IPS-18a (cell line): ENCODE measurements at regions not wholly inside any gene's neighbourhood (a gene's known extent, or its start where the extent isn't known, plus 50 kb on each side); places are given as distances from the start of the nearest gene placed in this dataset.

Experiments
- H3K27ac ChIP-seq: one replicate; pipeline ENCODE4 v1.5.1; 2013; ENCODE audit warnings: low read length
- H3K27me3 ChIP-seq: one replicate; pipeline ENCODE4 v1.6.1; 2013; ENCODE audit warnings: mild to moderate bottlenecking, low read length; ENCODE audit not compliant: control insufficient read depth, insufficient read depth
- H3K36me3 ChIP-seq: one replicate; pipeline ENCODE4 v1.6.1; 2013; ENCODE audit warnings: low read depth, low read length; ENCODE audit not compliant: control insufficient read depth
- H3K4me1 ChIP-seq: one replicate; pipeline ENCODE4 v1.6.1; 2013; ENCODE audit warnings: low read depth, low read length; ENCODE audit not compliant: control insufficient read depth
- H3K4me3 ChIP-seq: one replicate; pipeline ENCODE4 v1.5.1; 2013; ENCODE audit warnings: low read length
- H3K9ac ChIP-seq: one replicate; pipeline ENCODE4 v1.6.1; 2013; ENCODE audit warnings: mild to moderate bottlenecking, low read length, moderate library complexity
- H3K9me3 ChIP-seq: one replicate; pipeline ENCODE4 v1.6.1; 2013; ENCODE audit warnings: low read depth, low read length; ENCODE audit not compliant: control insufficient read depth

GRCh38 chr7:54129035-54129434 is 413.1 kb upstream of the VSTM2A start:
- no peaks in the 10 kb centered on the region for H3K36me3 ChIP-seq
- no peaks in the 10 kb centered on the region for H3K27me3 ChIP-seq
- H3K9ac ChIP-seq, result no peak overlapping the region

DNA sequence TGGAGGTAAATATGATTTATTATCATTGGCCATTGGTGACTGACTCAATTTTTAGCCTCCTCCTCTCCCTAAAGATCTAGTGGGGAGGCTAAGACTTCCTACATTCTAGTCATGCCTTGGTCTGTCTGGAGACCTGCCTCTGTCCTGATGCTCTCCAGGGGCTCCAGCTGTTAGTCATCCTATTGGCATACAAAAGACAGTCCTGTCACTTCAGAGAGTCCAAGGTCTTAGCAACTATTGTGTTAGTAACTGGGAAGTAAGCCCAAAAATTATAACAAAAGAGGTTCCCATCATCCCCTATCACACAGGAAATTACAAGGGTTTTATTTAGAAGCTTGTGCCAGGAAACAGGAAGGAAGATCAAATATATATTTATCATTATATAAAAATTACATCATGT is 400.6 kb upstream of the VSTM2A start:
- H3K36me3 ChIP-seq, result no peaks in the 10 kb centered on the region
- no peak overlapping the region for H3K4me3 ChIP-seq
- no peaks in the 10 kb centered on the region for H3K27me3 ChIP-seq
- H3K9ac ChIP-seq, result no peak overlapping the region
- H3K27ac ChIP-seq, result no peak overlapping the region
- no peaks in the 10 kb centered on the region for H3K9me3 ChIP-seq
- peaks cover 4% of the 10 kb centered on the region for H3K4me1 ChIP-seq

More at GRCh38 chr7:54129035-54129434, 413.1 kb upstream of the VSTM2A start:
- no peaks in the 10 kb centered on the region for H3K4me1 ChIP-seq
- peaks cover 3% of the 10 kb centered on the region for H3K9me3 ChIP-seq
- no peak overlapping the region for H3K4me3 ChIP-seq
- H3K27ac ChIP-seq, result no peak overlapping the region

GRCh38 chr7:54145716-54146115 is 396.5 kb upstream of the VSTM2A start:
- Histone ChIP-seq H3K27ac (no peak overlapping the region), H3K36me3 (no peaks in the 10 kb centered on the region), H3K27me3 (no peaks in the 10 kb centered on the region), H3K4me1 (peaks cover 4% of the 10 kb centered on the region), H3K9ac (no peak overlapping the region), H3K4me3 (no peak overlapping the region), H3K9me3 (no peaks in the 10 kb centered on the region)

DNA sequence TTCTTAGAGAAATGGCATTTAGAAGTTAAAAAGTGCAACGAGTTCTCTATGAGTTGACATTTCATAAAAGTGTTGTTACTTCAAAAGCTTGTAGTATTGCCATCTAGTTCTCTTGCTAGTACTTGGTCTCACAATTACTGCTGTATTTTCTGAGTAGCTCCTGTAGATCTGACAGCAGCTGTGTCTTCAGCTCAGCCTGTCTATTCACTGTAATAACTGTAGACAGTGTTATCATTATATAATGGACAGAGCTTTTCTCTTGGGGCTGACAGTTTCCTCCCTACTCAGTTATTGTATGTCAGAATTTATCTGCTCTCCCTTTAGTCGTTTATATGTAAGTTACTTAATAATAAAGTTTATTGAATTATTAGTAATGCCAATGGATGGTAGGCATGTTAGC is 388.7 kb upstream of the VSTM2A start:
- no peaks in the 10 kb centered on the region for H3K36me3 ChIP-seq
- no peak overlapping the region for H3K9ac ChIP-seq
- H3K27me3 ChIP-seq, result no peaks in the 10 kb centered on the region
- no peaks in the 10 kb centered on the region for H3K9me3 ChIP-seq
- peaks cover 1% of the 10 kb centered on the region for H3K4me1 ChIP-seq
- H3K4me3 ChIP-seq, result no peak overlapping the region
- H3K27ac ChIP-seq, result no peak overlapping the region

- peaks cover 12% of the 10 kb centered on the region for H3K4me1 ChIP-seq
- no peak overlapping the region for H3K9ac ChIP-seq
- peak overlapping the region; percentile 4 for H3K4me3 ChIP-seq
- H3K27me3 ChIP-seq, result no peaks in the 10 kb centered on the region
- no peak overlapping the region for H3K27ac ChIP-seq
- no peaks in the 10 kb centered on the region for H3K36me3 ChIP-seq
- no peaks in the 10 kb centered on the region for H3K9me3 ChIP-seq
These were observed 383.1 kb upstream of the VSTM2A start for GRCh38 chr7:54159088-54159487.

GRCh38 chr7:54161621-54162020 is 380.6 kb upstream of the VSTM2A start:
- Histone ChIP-seq H3K4me1 (peaks cover 12% of the 10 kb centered on the region), H3K9ac (no peak overlapping the region), H3K27me3 (no peaks in the 10 kb centered on the region), H3K27ac (no peak overlapping the region), H3K4me3 (no peak overlapping the region), H3K36me3 (no peaks in the 10 kb centered on the region), H3K9me3 (no peaks in the 10 kb centered on the region)

- no peaks in the 10 kb centered on the region for H3K36me3 ChIP-seq
- no peaks in the 10 kb centered on the region for H3K9me3 ChIP-seq
- H3K4me3 ChIP-seq, result no peak overlapping the region
- H3K27me3 ChIP-seq, result no peaks in the 10 kb centered on the region
- no peak overlapping the region for H3K9ac ChIP-seq
- H3K4me1 ChIP-seq, result peaks cover 13% of the 10 kb centered on the region
- no peak overlapping the region for H3K27ac ChIP-seq
These were observed 375.8 kb upstream of the VSTM2A start for GRCh38 chr7:54166419-54166818.

DNA sequence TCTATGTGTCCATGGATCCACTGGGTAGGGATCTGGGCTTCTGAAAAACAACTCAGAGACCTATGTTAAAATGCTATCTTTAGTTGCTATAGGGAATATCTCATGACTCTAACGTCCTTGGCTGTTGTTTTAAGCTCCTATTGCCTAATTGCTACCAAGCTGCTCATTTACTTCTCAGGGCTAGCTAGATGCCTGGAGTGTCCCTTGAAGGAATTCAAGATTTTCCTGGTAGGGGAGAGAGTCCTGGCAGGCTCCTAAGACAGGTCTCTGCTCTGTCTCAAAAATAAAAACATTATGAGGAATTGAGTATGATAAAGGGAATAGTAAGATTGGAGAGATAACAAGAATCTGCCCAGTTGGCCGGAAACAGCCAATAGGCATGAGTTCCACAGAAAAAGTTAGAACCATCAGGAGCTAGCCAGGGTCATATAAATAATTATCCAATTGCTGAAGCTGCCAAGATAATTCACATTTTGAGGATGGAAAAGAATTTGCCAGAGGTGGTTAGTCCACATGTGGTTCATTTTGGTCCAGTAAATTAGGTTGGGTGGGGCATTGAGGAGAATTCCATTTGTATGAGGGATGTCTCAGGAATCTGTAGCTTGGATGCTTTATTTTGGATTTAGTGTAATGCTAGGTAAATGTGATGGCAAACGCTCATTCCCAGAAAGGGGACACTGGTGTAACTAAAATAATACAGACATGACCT is 362.7 kb upstream of the VSTM2A start:
- Histone ChIP-seq H3K4me3 (no peak overlapping the region), H3K4me1 (no peaks in the 10 kb centered on the region), H3K27ac (no peak overlapping the region), H3K27me3 (no peaks in the 10 kb centered on the region), H3K36me3 (no peaks in the 10 kb centered on the region), H3K9me3 (no peaks in the 10 kb centered on the region), H3K9ac (no peak overlapping the region)

GRCh38 chr7:54180796-54181195 is 361.4 kb upstream of the VSTM2A start:
- no peaks in the 10 kb centered on the region for H3K36me3 ChIP-seq
- H3K9me3 ChIP-seq, result no peaks in the 10 kb centered on the region
- no peak overlapping the region for H3K27ac ChIP-seq
- H3K4me1 ChIP-seq, result no peaks in the 10 kb centered on the region
- H3K4me3 ChIP-seq, result no peak overlapping the region
- no peaks in the 10 kb centered on the region for H3K27me3 ChIP-seq
- H3K9ac ChIP-seq, result no peak overlapping the region

- Histone ChIP-seq H3K4me3 (no peak overlapping the region), H3K9ac (no peak overlapping the region), H3K36me3 (no peaks in the 10 kb centered on the region), H3K27ac (no peak overlapping the region), H3K4me1 (no peaks in the 10 kb centered on the region), H3K9me3 (no peaks in the 10 kb centered on the region), H3K27me3 (peaks cover under 1% of the 10 kb centered on the region)
These were observed 359.1 kb upstream of the VSTM2A start for GRCh38 chr7:54183055-54183454.

- H3K4me1 ChIP-seq, result peaks cover 15% of the 10 kb centered on the region
- H3K4me3 ChIP-seq, result no peak overlapping the region
- H3K36me3 ChIP-seq, result no peaks in the 10 kb centered on the region
- no peak overlapping the region for H3K9ac ChIP-seq
- peaks cover 8% of the 10 kb centered on the region for H3K27me3 ChIP-seq
- no peaks in the 10 kb centered on the region for H3K9me3 ChIP-seq
- H3K27ac ChIP-seq, result no peak overlapping the region
These were observed 355.8 kb upstream of the VSTM2A start for GRCh38 chr7:54186336-54186735.

DNA sequence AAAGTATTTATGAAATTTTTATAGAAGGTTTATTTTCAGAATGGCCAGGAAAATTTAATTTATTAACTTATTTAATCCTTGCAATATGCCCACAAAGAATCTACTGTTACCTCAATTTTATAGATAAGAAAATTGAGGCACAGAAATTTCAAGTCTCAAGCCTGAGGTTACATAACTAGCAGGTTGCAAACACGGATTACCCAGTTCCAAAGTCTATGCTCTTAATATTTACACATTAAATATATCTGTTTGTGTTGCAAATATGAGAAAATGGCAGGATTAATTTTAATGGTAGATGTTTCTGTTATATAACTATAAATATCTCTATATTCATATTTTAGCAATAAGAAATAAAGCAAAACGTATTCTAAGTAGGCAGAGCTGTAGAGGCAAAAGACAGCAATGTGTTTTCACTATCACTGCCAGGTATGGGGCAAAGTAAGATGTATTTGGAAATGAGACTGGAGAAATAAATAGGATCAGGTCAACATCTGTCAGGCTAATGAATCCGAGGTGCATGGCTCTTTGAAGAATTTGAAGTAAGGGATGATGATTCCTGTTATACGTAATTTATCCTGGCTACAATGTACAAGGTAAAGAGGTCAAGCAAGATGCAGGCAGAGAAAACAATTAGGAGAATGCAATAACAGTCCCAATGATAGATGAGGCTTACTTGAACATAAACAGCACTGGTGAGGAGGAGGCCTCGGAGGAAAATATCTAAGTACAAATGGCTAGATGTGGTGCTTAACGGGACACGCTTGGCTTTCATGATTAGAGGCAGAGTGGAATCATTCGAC is 354.1 kb upstream of the VSTM2A start:
- no peaks in the 10 kb centered on the region for H3K9me3 ChIP-seq
- no peak overlapping the region for H3K27ac ChIP-seq
- H3K4me1 ChIP-seq, result peaks cover 15% of the 10 kb centered on the region
- no peak overlapping the region for H3K4me3 ChIP-seq
- H3K27me3 ChIP-seq, result peaks cover 8% of the 10 kb centered on the region
- H3K9ac ChIP-seq, result no peak overlapping the region
- H3K36me3 ChIP-seq, result no peaks in the 10 kb centered on the region
